Suppressor macrophage (primary cell): ENCODE measurements at regions not wholly inside any gene's neighbourhood (a gene's known extent, or its start where the extent isn't known, plus 50 kb on each side); places are given as distances from the start of the nearest gene placed in this dataset.

ENCODE experiments used
- DNase-seq, 4 experiments: peaks; one replicate each; pipeline ENCODE4 v3.0.0-alpha.2; 2020 to 2022

DNA sequence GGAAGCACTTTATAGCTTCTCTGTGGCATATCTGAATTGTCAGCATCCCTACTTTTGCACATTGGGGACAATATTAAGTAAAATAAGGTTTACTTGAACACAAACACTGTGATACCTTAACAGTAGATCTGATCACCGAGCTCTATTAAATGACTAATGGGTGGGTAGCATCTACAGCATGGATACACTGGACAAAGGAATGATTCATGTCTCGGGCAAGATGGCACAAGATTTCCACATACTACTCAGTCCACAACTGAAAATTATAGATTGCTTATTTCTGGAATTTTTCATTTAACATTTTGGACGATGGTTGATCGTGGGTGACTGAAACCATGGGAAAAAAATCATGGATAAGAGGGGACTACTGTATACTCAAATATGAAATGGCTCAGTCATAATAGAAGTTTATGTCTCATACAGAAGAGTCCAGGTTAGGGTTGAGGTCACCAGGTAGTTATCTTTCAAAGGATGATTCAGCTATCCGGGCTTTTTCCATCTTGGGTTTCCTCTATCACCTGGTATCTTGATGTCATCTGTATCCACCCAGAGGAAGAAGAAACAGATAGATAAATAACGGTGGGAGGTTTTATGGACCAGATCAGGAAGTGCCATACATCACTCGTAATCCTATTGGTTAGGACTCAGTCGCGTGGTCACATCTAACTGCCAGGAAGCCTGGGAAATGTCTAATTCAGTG is 320.0 kb upstream of the RARB start:
- no peak for DNase-seq

- DNase-seq = no peak
These were observed 317.4 kb upstream of the RARB start for GRCh38 chr3:25110642-25111041.

- no peak for DNase-seq
These were observed 314.2 kb upstream of the RARB start for GRCh38 chr3:25113891-25114290.

GRCh38 chr3:25114532-25114931 is 313.5 kb upstream of the RARB start:
- no peak for DNase-seq

GRCh38 chr3:25117005-25117593 is 311.0 kb upstream of the RARB start:
- DNase-seq = no peak

GRCh38 chr3:25119682-25120081 is 308.4 kb upstream of the RARB start:
- no peak for DNase-seq

DNA sequence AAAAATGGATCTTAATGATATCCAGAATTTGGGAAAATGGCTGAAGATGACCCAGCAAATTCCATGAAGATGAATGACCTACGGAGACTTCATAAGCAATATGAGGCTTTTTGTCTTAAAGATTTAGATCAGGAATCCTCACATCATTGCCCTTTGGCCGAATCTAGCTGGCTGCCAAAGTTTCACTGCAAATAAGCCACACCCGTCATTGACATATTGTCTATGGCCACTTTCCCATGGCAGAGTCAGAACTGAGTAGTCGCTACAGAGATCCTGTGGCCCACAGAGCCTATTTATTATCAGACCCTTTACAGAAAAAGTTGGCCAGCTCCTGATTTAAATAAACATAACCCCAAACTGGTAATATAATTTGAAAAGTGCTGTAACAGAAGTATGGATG is 307.4 kb upstream of the RARB start:
- no peak for DNase-seq

GRCh38 chr3:25125201-25125600 is 302.9 kb upstream of the RARB start:
- no peak for DNase-seq

DNA sequence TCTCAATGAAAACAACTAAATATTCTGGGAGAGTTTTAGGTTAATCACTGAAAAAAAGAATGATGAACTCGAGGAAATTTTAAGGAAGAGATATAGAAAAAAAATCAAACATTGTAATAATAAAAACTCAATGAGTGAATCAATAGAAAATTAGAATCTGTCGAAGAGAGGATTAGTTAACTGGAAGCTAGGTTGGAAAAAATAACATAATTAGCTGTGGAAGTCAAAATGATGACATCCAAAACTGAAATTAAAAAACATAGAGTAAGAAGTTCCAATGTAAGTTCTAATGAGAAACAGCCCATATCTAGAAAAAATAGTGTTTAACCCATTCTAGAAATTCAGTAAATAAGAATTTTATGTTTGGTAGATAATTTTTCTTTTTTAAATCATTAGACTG is 299.3 kb upstream of the RARB start:
- DNase-seq = no peak

DNA sequence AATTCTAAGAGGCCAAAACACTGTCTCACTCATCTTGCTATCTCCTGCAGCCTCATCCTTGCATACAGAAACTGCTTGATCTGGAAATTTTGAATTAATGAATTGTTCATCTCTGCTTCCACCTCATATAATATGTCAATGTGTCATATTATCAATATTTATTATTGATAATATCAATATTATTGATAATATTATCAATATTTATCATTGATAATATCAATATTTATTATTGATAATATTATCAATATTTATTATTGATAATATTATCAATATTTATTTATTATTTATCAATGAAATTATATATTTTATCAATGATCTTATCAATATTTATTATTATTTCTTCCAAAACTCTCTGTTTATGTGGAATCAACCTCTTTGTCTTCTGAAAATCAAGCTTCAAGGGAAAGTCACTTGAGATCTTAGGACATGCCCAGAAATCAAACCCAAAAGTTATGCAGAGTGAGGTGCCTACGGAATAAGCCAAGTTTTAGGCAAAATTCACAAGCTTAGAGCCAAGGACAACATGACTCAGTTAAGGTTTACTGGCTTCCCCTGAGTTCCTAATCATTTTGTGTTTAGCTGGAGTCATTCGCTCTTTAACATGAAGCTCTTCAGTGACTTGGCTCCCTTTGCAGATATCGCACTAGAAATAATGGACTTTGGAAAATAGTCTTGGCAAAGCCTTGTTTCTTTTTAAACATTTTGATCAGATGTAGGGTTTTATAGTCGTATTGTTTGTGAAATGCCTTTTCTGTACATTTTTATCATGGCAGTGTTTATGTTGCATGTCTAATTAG is 297.1 kb upstream of the RARB start:
- DNase-seq = no peak

DNA sequence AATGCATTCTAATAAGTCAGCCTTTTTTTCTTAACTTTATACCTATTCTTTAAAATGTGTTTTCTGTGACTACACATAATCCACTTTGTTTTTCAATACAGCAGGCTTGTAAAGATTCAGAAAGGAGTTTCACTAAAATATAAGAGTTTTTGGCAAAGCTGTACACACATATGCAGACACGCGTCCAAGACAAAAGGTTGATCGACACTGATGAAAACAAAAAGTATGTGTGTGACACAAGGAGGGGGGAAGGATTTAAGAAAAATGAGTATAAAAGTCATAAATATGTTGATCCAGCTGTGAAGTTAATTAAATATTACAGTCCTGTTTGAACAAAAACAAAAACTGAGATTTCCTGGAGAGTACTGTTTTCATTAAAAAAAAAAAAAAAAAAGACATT is 294.5 kb upstream of the RARB start:
- no peak for DNase-seq

DNA sequence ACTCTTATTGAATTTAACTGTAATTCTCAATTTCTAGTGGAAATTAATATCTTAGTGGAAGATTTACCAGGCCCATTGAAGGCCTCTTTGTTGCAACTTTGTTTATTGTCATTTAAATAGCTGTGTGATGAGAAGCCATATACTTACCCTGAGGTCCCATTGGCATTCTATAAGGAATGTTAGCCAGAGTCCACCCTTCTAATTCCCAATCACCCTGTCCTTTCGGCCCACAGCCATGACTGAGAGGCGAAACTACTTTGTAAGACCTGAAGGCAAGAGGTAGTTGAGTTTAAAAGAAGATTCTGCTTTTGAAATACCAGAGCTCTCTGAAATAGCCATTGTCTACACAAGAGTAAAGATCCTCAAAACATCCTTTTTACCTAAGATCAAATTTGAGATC is 290.5 kb upstream of the RARB start:
- DNase-seq = no peak

GRCh38 chr3:25139267-25139666 is 288.8 kb upstream of the RARB start:
- DNase-seq = no peak

DNA sequence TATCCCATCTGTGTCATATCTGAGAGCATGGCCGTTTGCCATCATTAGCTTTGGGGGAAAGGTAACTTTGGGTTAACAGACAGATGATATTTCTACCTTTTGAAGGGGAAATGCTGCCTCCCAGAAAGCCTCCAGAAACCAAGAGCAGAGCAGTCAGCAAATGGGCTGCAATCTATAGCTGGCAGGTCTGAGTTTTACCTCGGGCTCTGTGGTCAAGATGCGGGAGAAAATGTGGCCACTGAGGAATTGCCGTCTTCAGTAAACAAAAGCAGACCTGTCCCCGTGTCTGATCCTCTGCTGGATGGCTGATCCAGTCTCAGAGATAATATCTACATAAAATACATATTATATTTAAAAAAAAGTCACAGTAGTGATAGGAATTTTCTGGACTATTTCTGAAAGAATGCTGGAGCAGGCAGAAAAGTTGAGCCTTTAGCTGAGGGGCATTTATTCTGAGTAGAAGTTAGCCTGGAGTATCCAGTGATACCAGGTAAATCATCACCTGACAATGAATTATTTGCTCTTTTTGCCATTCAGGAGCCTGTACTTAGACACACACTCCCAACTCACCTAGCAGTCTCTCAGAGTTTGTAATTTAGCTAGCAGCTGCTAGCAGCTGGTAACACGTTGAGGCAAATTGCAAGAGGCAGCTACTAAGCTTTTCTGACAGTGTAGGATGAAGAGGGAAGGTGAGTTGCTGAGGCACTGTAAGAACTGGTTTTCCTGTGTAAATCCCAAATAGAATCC is 285.3 kb upstream of the RARB start:
- no peak for DNase-seq

DNA sequence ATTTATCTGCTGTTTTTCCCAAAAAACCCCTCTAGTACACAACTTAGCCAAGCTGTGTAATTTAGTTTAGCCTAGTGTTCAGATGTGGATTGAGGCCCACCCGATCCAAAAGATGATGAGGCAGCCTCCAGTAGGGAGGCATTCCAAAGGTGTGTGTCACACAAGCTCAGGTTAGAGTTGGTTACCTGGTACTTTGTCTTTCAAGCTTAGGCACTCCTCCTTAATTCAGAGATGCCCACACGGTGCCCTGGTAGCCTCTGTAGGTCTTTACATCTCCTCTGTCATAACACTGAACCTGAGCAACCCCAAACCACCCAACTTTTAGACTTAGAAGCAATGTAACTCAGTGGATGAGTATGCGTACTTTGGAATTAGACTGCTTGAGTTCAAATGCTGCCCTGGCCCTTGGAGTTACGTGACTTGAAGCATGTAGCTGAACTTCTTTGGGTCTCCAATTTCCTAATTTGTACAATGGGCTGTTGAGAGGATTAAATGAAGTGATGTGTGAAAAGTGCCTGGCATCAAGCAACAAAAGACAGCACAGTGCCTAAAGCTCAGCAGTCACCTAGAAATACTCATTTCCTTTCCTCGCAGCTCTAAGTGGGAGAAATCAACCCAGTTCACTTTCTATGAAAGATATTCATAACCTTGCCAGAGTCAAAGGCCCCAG is 284.6 kb upstream of the RARB start:
- DNase-seq = no peak

DNA sequence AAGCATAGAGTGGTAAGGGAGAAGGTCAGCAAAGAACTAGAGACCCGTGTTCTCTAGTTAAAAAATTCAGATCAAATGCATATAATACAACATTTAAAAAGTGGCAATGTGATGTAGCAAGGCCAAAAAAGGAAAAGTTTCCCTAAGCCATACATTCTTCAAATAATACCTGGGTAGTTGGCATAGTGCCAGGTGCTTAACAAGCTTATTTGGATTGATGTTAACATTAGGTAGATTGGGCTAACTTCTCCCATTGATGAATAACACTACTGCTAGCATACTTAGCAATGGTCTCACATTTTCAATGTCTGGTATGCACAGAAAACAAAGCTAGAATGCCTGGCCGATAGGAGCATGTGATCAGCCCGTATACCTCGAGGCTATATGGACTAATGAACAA is 283.6 kb upstream of the RARB start:
- DNase-seq = no peak

- no peak for DNase-seq
These were observed 282.9 kb upstream of the RARB start for GRCh38 chr3:25145176-25145575.

GRCh38 chr3:25150199-25150598 is 277.9 kb upstream of the RARB start:
- no peak for DNase-seq

DNA sequence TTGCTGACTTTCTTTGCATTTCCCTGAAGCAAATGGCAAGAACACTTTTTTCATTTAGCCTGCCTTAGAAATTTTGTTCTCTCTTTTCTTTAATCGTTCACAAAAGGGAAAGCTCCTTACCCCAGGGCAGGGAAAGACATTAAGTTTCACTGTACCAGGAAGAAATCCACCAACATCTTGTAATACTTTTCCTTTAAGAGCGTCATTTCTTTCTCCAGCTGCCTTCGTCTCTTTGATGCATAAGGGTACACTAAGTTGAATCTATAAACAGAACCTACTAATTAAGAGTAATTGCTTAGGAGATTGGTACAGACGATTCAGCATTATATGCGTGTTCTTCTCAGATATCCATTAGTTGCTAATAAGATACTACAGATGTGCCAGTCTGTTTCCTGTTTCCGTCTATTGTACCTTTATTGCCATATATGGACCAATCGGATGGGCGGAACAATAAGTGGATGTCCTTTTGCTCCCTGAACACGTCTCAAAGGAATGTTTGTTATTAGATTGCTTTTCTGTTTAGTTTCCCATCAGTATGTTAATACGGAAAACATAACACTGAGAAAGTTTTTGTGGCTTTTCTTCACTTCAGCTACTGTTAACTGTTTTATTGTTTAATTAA is 276.7 kb upstream of the RARB start:
- DNase-seq = no peak

DNA sequence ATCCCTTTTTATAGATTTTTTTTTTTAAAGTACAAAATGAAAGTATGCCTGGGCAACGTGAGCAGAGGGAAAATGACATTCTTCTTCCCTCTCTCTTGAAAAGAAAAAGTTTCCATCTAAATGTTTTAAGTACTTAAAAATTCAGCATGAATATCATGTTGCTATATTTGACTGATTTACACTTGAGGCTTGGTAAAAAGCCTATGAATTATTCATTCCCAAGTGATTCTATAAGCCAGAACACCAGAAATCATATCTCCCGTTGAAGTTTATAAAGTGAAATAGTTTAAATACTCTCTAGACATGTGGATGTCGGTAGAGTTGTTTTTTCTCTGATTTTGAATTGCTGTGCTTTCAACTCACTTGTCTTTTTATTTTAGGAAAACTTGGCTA is 276.2 kb upstream of the RARB start:
- no peak for DNase-seq

- DNase-seq = no peak
These were observed 274.9 kb upstream of the RARB start for GRCh38 chr3:25153136-25153535.

- DNase-seq = no peak
These were observed 274.5 kb upstream of the RARB start for GRCh38 chr3:25153561-25153960.
